GM10248 (cell line): ENCODE measurements at regions not wholly inside any gene's neighbourhood (a gene's known extent, or its start where the extent isn't known, plus 50 kb on each side); places are given as distances from the start of the nearest gene placed in this dataset.

Source experiments
- CTCF ChIA-PET: fragments of 300-600 bp; sonication (Branson Sonifier 250); formaldehyde crosslinking; extraction: SDS; loops from one replicate; lab custom pipeline; 2021; ENCODE audit warnings: antibody characterized with exemption; lab: Yijun Ruan, JAX
- POLR2A ChIA-PET: fragments of 350-650 bp; sonication (Branson Sonifier 250); formaldehyde crosslinking; extraction: SDS; loops from one replicate; lab custom pipeline; 2020; ENCODE audit warnings: antibody characterized with exemption; lab: Yijun Ruan, JAX
- DNase-seq: peaks from one replicate; pipeline ENCODE4 v3.0.0; 2012; ENCODE audit errors: extremely low spot score
- CTCF ChIP-seq: IDR thresholded peaks from 2 replicates; pipeline ENCODE4 v1.5.1; 2012; ENCODE audit warnings: mild to moderate bottlenecking, low read depth; ENCODE audit errors: extremely low read depth, missing control alignments, control extremely low read depth

DNA sequence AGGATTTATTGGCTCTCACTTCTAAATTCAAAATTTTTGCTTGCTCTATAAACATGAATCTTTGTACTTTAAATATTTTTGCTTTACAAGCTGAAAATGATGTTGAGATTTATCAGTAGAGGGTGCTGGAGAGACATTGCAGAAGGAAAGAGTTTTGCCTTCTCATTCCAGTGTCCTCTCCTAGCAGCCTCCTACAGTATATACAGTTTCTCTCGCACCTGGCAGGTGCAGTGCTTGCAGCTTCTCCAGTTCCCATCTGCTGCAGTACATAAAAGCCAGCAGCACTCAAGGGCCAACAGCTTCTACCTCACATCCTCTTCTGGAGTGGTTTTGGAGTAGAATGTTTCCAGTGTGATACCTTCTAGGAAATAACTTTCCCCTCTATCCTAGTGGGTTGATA is 601.8 kb upstream of the ATXN7L3B start:
- CTCF ChIA-PET, result interaction anchor here (1.3 kb wide), 1 partner anchor 15 kb away, joined by 4 read pairs; no protein-coding TSS in a partner anchor
- POLR2A ChIA-PET, result no interaction called here
- TF ChIP-seq CTCF, result no peak
- DNase-seq, result no peak

- no peak for TF ChIP-seq CTCF
- POLR2A ChIA-PET, result no interaction called here
- no peak for DNase-seq
- CTCF ChIA-PET, result no interaction called here
Observed at GRCh38 chr12:73947326-73948026, 590.2 kb upstream of the ATXN7L3B start.

- CTCF ChIA-PET, result interaction anchor here (0.8 kb wide), 1 partner anchor 14 kb away, joined by 4 read pairs; no protein-coding TSS in a partner anchor
- POLR2A ChIA-PET, result no interaction called here
- no peak for TF ChIP-seq CTCF
- DNase-seq, result no peak
Observed at GRCh38 chr12:73950507-73950906, 587.1 kb upstream of the ATXN7L3B start.

DNA sequence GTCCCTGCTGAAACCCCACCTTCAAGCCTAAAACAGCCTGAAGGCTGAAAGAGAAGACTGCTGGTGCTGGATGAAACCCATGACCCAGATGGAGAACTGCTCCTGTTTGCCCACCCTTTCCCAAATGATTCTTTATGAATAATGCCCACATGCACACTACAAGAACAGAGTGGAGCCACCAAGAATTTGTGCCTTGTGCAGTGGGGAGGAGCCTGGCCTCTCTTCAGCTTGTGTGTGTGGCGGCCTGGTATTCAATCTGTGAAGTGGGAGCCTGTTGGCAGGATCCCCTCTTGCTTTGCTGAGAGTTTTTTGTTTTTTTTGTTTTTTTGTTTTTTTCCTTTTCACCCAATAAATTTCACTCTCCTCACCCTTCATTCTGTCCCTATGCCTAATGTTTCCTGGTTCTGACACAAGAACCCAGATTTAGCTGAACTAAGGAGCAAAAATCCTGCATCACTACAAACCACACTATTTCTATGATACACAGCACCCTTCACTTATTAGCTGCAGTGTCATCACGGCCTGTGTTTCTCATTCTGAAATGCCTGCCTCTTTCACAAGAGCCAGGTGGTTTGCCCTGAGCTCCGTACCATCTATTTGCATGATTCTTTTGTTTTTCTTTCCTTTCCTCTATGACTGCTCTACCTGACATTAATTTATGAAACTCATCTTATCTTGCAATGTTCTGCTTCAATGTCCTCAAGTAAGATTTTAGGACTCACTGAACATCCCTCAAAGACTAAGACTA is 585.5 kb upstream of the ATXN7L3B start:
- no peak for TF ChIP-seq CTCF
- ChIA-PET POLR2A (no interaction called here), CTCF (no interaction called here)
- no peak for DNase-seq

GRCh38 chr12:73964641-73965040 is 573.0 kb upstream of the ATXN7L3B start:
- CTCF ChIA-PET, result no interaction called here
- TF ChIP-seq CTCF, result no peak
- POLR2A ChIA-PET, result no interaction called here
- DNase-seq, result no peak

GRCh38 chr12:73973486-73973885 is 564.1 kb upstream of the ATXN7L3B start:
- TF ChIP-seq CTCF, result no peak
- CTCF ChIA-PET, result no interaction called here
- DNase-seq, result no peak
- POLR2A ChIA-PET, result no interaction called here
